ENCODE measurements at regions not wholly inside any gene's neighbourhood (a gene's known extent, or its start where the extent isn't known, plus 50 kb on each side); places are given as distances from the start of the nearest gene placed in this dataset.

GRCh38 chr12:123047289-123047688 lies 66.8 kb downstream of the ARL6IP4 start (continued):
- TF ChIP-seq EHMT2 (IDR thresholded peaks at IDR 0.05; ENCODE audit: low read depth) (no peak), FOSB (CRISPR knock-in tag; IDR thresholded peaks at IDR 0.05) (no peak), CBX2 (IDR thresholded peaks at IDR 0.05; ENCODE audit: borderline replicate concordance, low read depth) (no peak), HDAC2 (IDR thresholded peaks at IDR 0.05) (no peak), JUN (IDR thresholded peaks at IDR 0.05) (no peak), NPAS2 (CRISPR knock-in tag; IDR thresholded peaks at IDR 0.05; ENCODE audit: borderline replicate concordance) (no peak), ZNF302 (CRISPR knock-in tag; IDR thresholded peaks at IDR 0.05) (no peak), HEYL (CRISPR knock-in tag; IDR thresholded peaks at IDR 0.05) (no peak), SREBF2 (IDR thresholded peaks at IDR 0.05) (no peak)

DNA sequence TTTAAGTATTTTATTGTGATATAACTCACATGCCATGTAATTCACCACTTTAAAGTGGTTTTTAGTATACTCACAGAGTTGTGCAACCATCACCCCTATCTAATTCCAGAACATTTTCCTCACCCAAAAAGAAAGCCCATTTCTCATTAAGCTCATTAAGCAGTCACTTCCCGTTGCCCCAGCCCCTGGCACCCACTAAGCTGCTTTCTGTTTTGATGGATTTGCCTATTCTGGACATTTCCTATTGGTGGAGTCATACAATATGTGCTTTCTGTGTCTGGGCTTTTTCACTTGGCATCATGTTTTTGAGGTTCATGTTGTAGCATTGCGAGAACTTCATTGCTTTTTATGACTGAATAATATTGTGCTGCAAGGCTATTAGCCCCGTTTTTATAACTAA lies 66.0 kb downstream of the ARL6IP4 start:
- ChIA-PET POLR2A (no interaction called here), CTCF (interaction anchor here (1.1 to 6.7 kb wide), 6 partner anchors 12 to 183 kb away, joined by 3 to 48 read pairs (median 4); no protein-coding TSS in a partner anchor)
- WGBS (ENCODE audit: missing lambda C conversion rate), result 73% methylated on average over 3 of the region's 3 CpGs
- DNase-seq (ENCODE audit: low read depth in 1 of 2, low spot score in 1 of 2) (no peak), ATAC-seq (no peak), FAIRE-seq (no peak)
- Histone ChIP-seq H3K4me2 (no peak overlapping the region), H3K27ac (no peak overlapping the region), H3K4me3 (no peak overlapping the region), H3K4me1 (peaks cover 38% of the 10 kb centered on the region), H3K9me3 (no peaks in the 10 kb centered on the region)
- TF ChIP-seq ZNF302 (CRISPR knock-in tag; IDR thresholded peaks at IDR 0.05), result no peak

DNA sequence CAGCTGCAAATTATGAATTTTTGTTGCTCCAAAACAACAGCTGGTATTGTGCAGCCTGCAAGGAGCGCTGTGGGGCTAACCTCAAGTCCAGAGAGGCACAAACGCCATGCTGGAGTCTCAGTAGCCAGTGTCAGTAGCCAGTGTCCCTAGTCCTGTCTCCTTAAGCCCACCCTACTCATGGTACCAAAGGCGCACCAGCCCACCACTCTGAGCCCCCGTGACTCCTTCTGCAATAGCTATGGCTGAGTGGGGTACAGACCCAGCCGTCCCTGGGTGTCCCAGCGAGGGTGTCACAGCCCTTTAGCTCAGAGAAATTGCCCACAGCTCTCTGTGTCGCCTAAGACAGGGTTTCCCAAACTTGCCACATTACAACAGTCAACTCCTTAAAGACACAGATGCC lies 65.2 kb downstream of the ARL6IP4 start:
- FAIRE-seq (no peak), DNase-seq (ENCODE audit: low read depth in 1 of 2, low spot score in 1 of 2) (no peak), ATAC-seq (no peak)
- CTCF ChIA-PET, result interaction anchor here (1.2 to 6.7 kb wide), 9 partner anchors 12 to 537 kb away, joined by 3 to 104 read pairs (median 38); partner anchors contain the start of gene PITPNM2
- WGBS (ENCODE audit: missing lambda C conversion rate), result 92% methylated on average over 7 of the region's 7 CpGs
- Histone ChIP-seq H3K4me2 (no peak overlapping the region), H3K4me1 (peaks cover 32% of the 10 kb centered on the region), H3K27ac (no peak overlapping the region), H3K9me3 (no peaks in the 10 kb centered on the region), H3K4me3 (no peak overlapping the region)
- no peak for TF ChIP-seq POLR2AphosphoS2 (conservative IDR thresholded peaks at IDR 0.05; ENCODE audit: low read length)
- TF ChIP-seq, protein P1, sequence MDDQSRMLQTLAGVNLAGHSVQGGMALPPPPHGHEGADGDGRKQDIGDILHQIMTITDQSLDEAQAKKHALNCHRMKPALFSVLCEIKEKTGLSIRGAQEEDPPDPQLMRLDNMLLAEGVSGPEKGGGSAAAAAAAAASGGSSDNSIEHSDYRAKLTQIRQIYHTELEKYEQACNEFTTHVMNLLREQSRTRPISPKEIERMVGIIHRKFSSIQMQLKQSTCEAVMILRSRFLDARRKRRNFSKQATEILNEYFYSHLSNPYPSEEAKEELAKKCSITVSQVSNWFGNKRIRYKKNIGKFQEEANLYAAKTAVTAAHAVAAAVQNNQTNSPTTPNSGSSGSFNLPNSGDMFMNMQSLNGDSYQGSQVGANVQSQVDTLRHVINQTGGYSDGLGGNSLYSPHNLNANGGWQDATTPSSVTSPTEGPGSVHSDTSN (IDR thresholded peaks at IDR 0.05), result no peak
- TF ChIP-seq POLR2A (IDR thresholded peaks at IDR 0.05; ENCODE audit: low read length), result no peak
- POLR2A ChIA-PET, result interaction anchor here (2.9 kb wide), 1 partner anchor 187 kb away, joined by 29 read pairs; the partner anchor contains the start of genes MPHOSPH9 and MTRFR

- no peak for DNase-seq (ENCODE audit: low read depth in 1 of 2, low spot score in 1 of 2)
- CTCF ChIA-PET, result interaction anchor here (0.8 to 6.7 kb wide), 40 partner anchors 10 to 538 kb away, joined by 3 to 104 read pairs (median 9); partner anchors contain the start of genes MPHOSPH9, MTRFR and PITPNM2
- H3K27ac ChIP-seq, result peak overlapping the region; percentile 41 to 79; a peak in 5 of 6 replicates
- 92% methylated on average over 1 of the region's 1 CpG for WGBS (ENCODE audit: missing lambda C conversion rate)
- FAIRE-seq, result no peak
- peaks cover 24% of the 10 kb centered on the region for H3K4me1 ChIP-seq
- no peak for TF ChIP-seq POLR2A (IDR thresholded peaks at IDR 0.05; ENCODE audit: low read length)
- no peak for TF ChIP-seq HEYL (CRISPR knock-in tag; IDR thresholded peaks at IDR 0.05)
- TF ChIP-seq, protein P1 (IDR thresholded peaks at IDR 0.05), result no peak
- TF ChIP-seq KDM1A (IDR thresholded peaks at IDR 0.05; ENCODE audit: low read depth), result no peak
- TF ChIP-seq CEBPB (IDR thresholded peaks at IDR 0.05), result no peak
- no peak for TF ChIP-seq PHF8 (IDR thresholded peaks at IDR 0.05; ENCODE audit: borderline replicate concordance, low read depth)
- no peak for TF ChIP-seq HOXA7 (CRISPR knock-in tag; IDR thresholded peaks at IDR 0.05)
- TF ChIP-seq HOXB5 (CRISPR knock-in tag; IDR thresholded peaks at IDR 0.05), result no peak
- TF ChIP-seq MAFK (IDR thresholded peaks at IDR 0.05; ENCODE audit: partially characterized antibody), result no peak
- TF ChIP-seq BCL3 (IDR thresholded peaks at IDR 0.05), result no peak
- TF ChIP-seq TP53 (CRISPR knock-in tag; IDR thresholded peaks at IDR 0.05), result no peak
- TF ChIP-seq EP300 (IDR thresholded peaks at IDR 0.05), result no peak
- TF ChIP-seq ZSCAN20 (CRISPR knock-in tag; IDR thresholded peaks at IDR 0.05), result no peak
- no peak for TF ChIP-seq FOSL2 (IDR thresholded peaks at IDR 0.05)
- TF ChIP-seq FOSL2 (CRISPR knock-in tag; IDR thresholded peaks at IDR 0.05), result no peak
- TF ChIP-seq ZC3H11A (IDR thresholded peaks at IDR 0.05), result no peak
- no peak for TF ChIP-seq HOXB13 (CRISPR knock-in tag; IDR thresholded peaks at IDR 0.05; ENCODE audit: low read depth)
- TF ChIP-seq, protein P2, sequence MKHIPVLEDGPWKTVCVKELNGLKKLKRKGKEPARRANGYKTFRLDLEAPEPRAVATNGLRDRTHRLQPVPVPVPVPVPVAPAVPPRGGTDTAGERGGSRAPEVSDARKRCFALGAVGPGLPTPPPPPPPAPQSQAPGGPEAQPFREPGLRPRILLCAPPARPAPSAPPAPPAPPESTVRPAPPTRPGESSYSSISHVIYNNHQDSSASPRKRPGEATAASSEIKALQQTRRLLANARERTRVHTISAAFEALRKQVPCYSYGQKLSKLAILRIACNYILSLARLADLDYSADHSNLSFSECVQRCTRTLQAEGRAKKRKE (CRISPR knock-in tag; IDR thresholded peaks at IDR 0.05; ENCODE audit: low read depth), result no peak
- POLR2A ChIA-PET, result interaction anchor here (2.9 kb wide), 1 partner anchor 189 kb away, joined by 29 read pairs; the partner anchor contains the start of genes MPHOSPH9 and MTRFR
- H3K4me2 ChIP-seq, result no peak overlapping the region
- ATAC-seq, result no peak
- no peaks in the 10 kb centered on the region for H3K9me3 ChIP-seq
- H3K4me3 ChIP-seq, result no peak overlapping the region
Observed at GRCh38 chr12:123044351-123044750, 63.9 kb downstream of the ARL6IP4 start.

Measured in A549 (cell line).